H9 (cell line): ENCODE measurements at regions not wholly inside any gene's neighbourhood (a gene's known extent, or its start where the extent isn't known, plus 50 kb on each side); places are given as distances from the start of the nearest gene placed in this dataset.

Source experiments
- DNase-seq: peaks from one replicate; pipeline ENCODE4 v3.0.0-alpha.2; 2017
- H2AFZ ChIP-seq: one replicate; pipeline ENCODE4 v1.6.1; 2013; ENCODE audit warnings: mild to moderate bottlenecking, low read length, control low read depth, moderate library complexity
- H2AK5ac ChIP-seq: 2 replicates; pipeline ENCODE4 v1.6.1; 2013; ENCODE audit warnings: low read length, control low read depth, mixed read lengths; ENCODE audit not compliant: insufficient read length
- H2BK120ac ChIP-seq: one replicate; pipeline ENCODE4 v1.6.1; 2013; ENCODE audit warnings: low read depth, mild to moderate bottlenecking, low read length, control low read depth, inconsistent platforms; ENCODE audit not compliant: poor library complexity, severe bottlenecking
- H2BK12ac ChIP-seq: 2 replicates; pipeline ENCODE4 v1.6.1; 2013; ENCODE audit warnings: low read length, control low read depth, mixed read lengths, low read depth; ENCODE audit not compliant: insufficient read length
- H2BK15ac ChIP-seq: 2 replicates; pipeline ENCODE4 v1.6.1; 2013; ENCODE audit warnings: low read depth, low read length, control low read depth
- H2BK20ac ChIP-seq: one replicate; pipeline ENCODE4 v1.6.1; 2013; ENCODE audit warnings: low read depth, mild to moderate bottlenecking, low read length, control low read depth, inconsistent platforms; ENCODE audit not compliant: poor library complexity, severe bottlenecking
- H2BK5ac ChIP-seq: 2 replicates; pipeline ENCODE4 v1.6.1; 2013; ENCODE audit warnings: low read length, control low read depth, mixed read lengths; ENCODE audit not compliant: insufficient read length
- H3K14ac ChIP-seq: 2 replicates; pipeline ENCODE4 v1.6.1; 2013; ENCODE audit warnings: low read length, control low read depth; ENCODE audit not compliant: insufficient read depth
- H3K18ac ChIP-seq: 2 replicates; pipeline ENCODE4 v1.6.1; 2013; ENCODE audit warnings: low read depth, mild to moderate bottlenecking, mixed read lengths, low read length, control low read depth; ENCODE audit not compliant: insufficient read length
- H3K23ac ChIP-seq: 2 replicates; pipeline ENCODE4 v1.6.1; 2013; ENCODE audit warnings: low read length, control low read depth, mixed read lengths, low read depth; ENCODE audit not compliant: insufficient read length
- H3K23me2 ChIP-seq: 2 replicates; pipeline ENCODE4 v1.6.1; 2013; ENCODE audit warnings: low read depth, mild to moderate bottlenecking, mixed read lengths, low read length, control low read depth; ENCODE audit not compliant: insufficient read length, poor library complexity, severe bottlenecking
- H3K27ac ChIP-seq: 2 replicates; pipeline ENCODE4 v1.5.1; 2013; ENCODE audit warnings: low read length, control low read depth, mixed read lengths, low read depth; ENCODE audit not compliant: insufficient read length
- H3K27me3 ChIP-seq: 2 replicates; pipeline ENCODE4 v1.6.1; 2013; ENCODE audit warnings: low read length, control low read depth, inconsistent platforms; ENCODE audit not compliant: insufficient read depth
- H3K4ac ChIP-seq: 2 replicates; pipeline ENCODE4 v1.6.1; 2013; ENCODE audit warnings: low read depth, mild to moderate bottlenecking, control low read depth, inconsistent platforms, low read length, moderate library complexity
- H3K4me1 ChIP-seq: 2 replicates; pipeline ENCODE4 v1.6.1; 2013; ENCODE audit warnings: low read length, control low read depth, inconsistent platforms; ENCODE audit not compliant: insufficient read depth
- H3K4me2 ChIP-seq: 2 replicates; pipeline ENCODE4 v1.6.1; 2013; ENCODE audit warnings: low read length, control low read depth, mixed read lengths; ENCODE audit not compliant: insufficient read length, insufficient read depth
- H3K56ac ChIP-seq: 2 replicates; pipeline ENCODE4 v1.6.1; 2013; ENCODE audit warnings: low read depth, mild to moderate bottlenecking, mixed read lengths, low read length, control low read depth; ENCODE audit not compliant: insufficient read length
- H3K79me1 ChIP-seq: 2 replicates; pipeline ENCODE4 v1.6.1; 2013; ENCODE audit warnings: low read depth, mild to moderate bottlenecking, moderate library complexity, low read length, control low read depth, inconsistent platforms; ENCODE audit not compliant: insufficient read depth, poor library complexity, severe bottlenecking
- H3K79me2 ChIP-seq: 2 replicates; pipeline ENCODE4 v1.6.1; 2013; ENCODE audit warnings: low read length, control low read depth, inconsistent platforms; ENCODE audit not compliant: insufficient read depth
- H3K9ac ChIP-seq: 2 replicates; pipeline ENCODE4 v1.6.1; 2013; ENCODE audit warnings: low read length, control low read depth, mixed read lengths; ENCODE audit not compliant: insufficient read length; ENCODE audit errors: extremely low read depth
- H3K9me3 ChIP-seq: one replicate; pipeline ENCODE4 v1.6.1; 2013; ENCODE audit warnings: low read depth, low read length, inconsistent platforms; ENCODE audit not compliant: control insufficient read depth
- H3T11ph ChIP-seq: one replicate; pipeline ENCODE4 v1.6.1; 2013; ENCODE audit warnings: mild to moderate bottlenecking, low read length, control low read depth, inconsistent platforms
- H4K20me1 ChIP-seq: one replicate; pipeline ENCODE4 v1.6.1; 2013; ENCODE audit not compliant: control insufficient read depth, insufficient read length, insufficient read depth
- H4K5ac ChIP-seq: 2 replicates; pipeline ENCODE4 v1.6.1; 2013; ENCODE audit warnings: low read depth, mild to moderate bottlenecking, mixed read lengths, low read length, control low read depth; ENCODE audit not compliant: insufficient read length
- H4K8ac ChIP-seq: replicated peaks from 2 replicates; pipeline ENCODE4 v1.6.1; 2013; ENCODE audit warnings: low read length, control low read depth, mixed read lengths, low read depth; ENCODE audit not compliant: insufficient read length
- H4K91ac ChIP-seq: 2 replicates; pipeline ENCODE4 v1.6.1; 2013; ENCODE audit warnings: low read depth, mild to moderate bottlenecking, moderate library complexity, mixed read lengths, low read length, control low read depth; ENCODE audit not compliant: insufficient read length
- H3K27ac Mint-ChIP-seq, 3 experiments: 2 replicates in 2 of 3; 3 replicates in 1 of 3; pipeline ENCODE4 v1.8.0; 2020 to 2021; ENCODE audit warnings: mixed read lengths in 3 of 3, mild to moderate bottlenecking in 1 of 3, moderate library complexity in 1 of 3
- H3K27me3 Mint-ChIP-seq: 2 replicates; pipeline ENCODE4 v1.8.0; 2021; ENCODE audit warnings: low read depth, mild to moderate bottlenecking, moderate library complexity, mixed read lengths
- H3K36me3 Mint-ChIP-seq, 3 experiments: 2 replicates in 2 of 3; 3 replicates in 1 of 3; pipeline ENCODE4 v1.8.0; 2020 to 2021; ENCODE audit warnings: low read depth in 3 of 3, mixed read lengths in 3 of 3; ENCODE audit not compliant: insufficient read depth in 1 of 3
- H3K4me1 Mint-ChIP-seq, 2 experiments: 2 replicates each; pipeline ENCODE4 v1.8.0; 2020; ENCODE audit warnings: mixed read lengths in 2 of 2
- H3K4me3 Mint-ChIP-seq, 2 experiments: 2 replicates in 1 of 2; 3 replicates in 1 of 2; pipeline ENCODE4 v1.8.0; 2020 to 2021; ENCODE audit warnings: mild to moderate bottlenecking in 2 of 2, mixed read lengths in 2 of 2, moderate library complexity in 1 of 2
- H3K9me3 Mint-ChIP-seq, 2 experiments: 2 replicates in 1 of 2; 3 replicates in 1 of 2; pipeline ENCODE4 v1.8.0; 2020; ENCODE audit warnings: mild to moderate bottlenecking in 2 of 2, mixed read lengths in 2 of 2, moderate library complexity in 1 of 2
- CTCF ChIP-seq: fragments of 200-600 bp; sonication (generic); conservative IDR thresholded peaks from 3 replicates; pipeline ENCODE4 v1.8.0; 2021; ENCODE audit warnings: antibody characterized with exemption, mild to moderate bottlenecking
- WGBS: extraction: QIAGEN DNeasy Blood & Tissue Kit; methylation state at CpG from one replicate; pipeline ENCODE4 v1.1.7; 2013; ENCODE audit warnings: missing lambda C conversion rate, low lambda C conversion rate, mixed read lengths; ENCODE audit not compliant: insufficient read length; ENCODE audit errors: extremely low coverage; 5-methylcytosine and 5-hydroxymethylcytosine counted together

DNA sequence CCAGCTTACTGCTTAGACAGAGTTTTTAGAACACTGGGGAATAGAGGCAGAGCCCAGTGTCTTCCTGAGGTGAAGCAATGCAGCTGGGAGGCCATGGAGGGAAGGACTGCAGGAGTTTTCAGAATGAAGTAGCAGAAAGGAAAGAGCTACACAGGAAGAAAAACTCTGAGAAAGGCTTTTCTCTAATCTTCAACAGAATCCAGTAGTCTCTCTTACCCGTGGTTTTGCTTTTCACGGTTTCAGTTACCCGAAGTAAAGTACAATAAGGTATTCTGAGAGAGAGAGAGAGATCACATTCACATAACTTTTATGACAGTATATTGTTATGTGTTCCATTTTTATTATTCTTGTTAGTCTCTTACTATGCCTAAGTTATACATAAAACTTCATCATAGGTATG lies 761.6 kb downstream of the BCL11B start:
- no peak for TF ChIP-seq CTCF
- H2AK5ac ChIP-seq: no peak overlapping the region
- H2AFZ ChIP-seq: no peak overlapping the region
- H2BK12ac ChIP-seq: no peak overlapping the region
- no peaks in the 10 kb centered on the region for H3K79me1 ChIP-seq
- H4K5ac ChIP-seq: no peak overlapping the region
- no peak overlapping the region for H3K27ac ChIP-seq
- H3K9me3 ChIP-seq: no peaks in the 10 kb centered on the region
- Mint-ChIP-seq H3K36me3 (no peaks in the 10 kb centered on the region), H3K9me3 (no peaks in the 10 kb centered on the region), H3K27me3 (no peaks in the 10 kb centered on the region; the same call in 1 of the 2 replicates), H3K27ac (no peak overlapping the region), H3K4me3 (no peak overlapping the region), H3K4me1 (peaks cover 15 to 17% of the 10 kb centered on the region in 2 experiments)
- H3K23ac ChIP-seq: no peak overlapping the region
- H3K14ac ChIP-seq: no peak overlapping the region
- DNase-seq: no peak
- H3K56ac ChIP-seq: no peak overlapping the region
- no peaks in the 10 kb centered on the region for H3K79me2 ChIP-seq
- H3K4me2 ChIP-seq: no peak overlapping the region
- no peak overlapping the region for H2BK15ac ChIP-seq
- no peak overlapping the region for H2BK20ac ChIP-seq
- no peak overlapping the region for H3T11ph ChIP-seq
- no peak overlapping the region for H3K18ac ChIP-seq
- no peak overlapping the region for H2BK120ac ChIP-seq
- no peaks in the 10 kb centered on the region for H3K4me1 ChIP-seq
- no peaks in the 10 kb centered on the region for H3K27me3 ChIP-seq
- WGBS: no CpG with 5 or more reads among the region's 3 CpGs
- no peak overlapping the region for H2BK5ac ChIP-seq
- no peak overlapping the region for H4K8ac ChIP-seq
- H3K23me2 ChIP-seq: no peaks in the 10 kb centered on the region
- no peak overlapping the region for H3K4ac ChIP-seq
- no peaks in the 10 kb centered on the region for H4K20me1 ChIP-seq
- no peak overlapping the region for H4K91ac ChIP-seq
- H3K9ac ChIP-seq: no peak overlapping the region
